GM12864 (cell line): ENCODE measurements at regions not wholly inside any gene's neighbourhood (a gene's known extent, or its start where the extent isn't known, plus 50 kb on each side); places are given as distances from the start of the nearest gene placed in this dataset.
"Not testable (repeated sequence)": the region's sequence is repeated elsewhere in the genome, so short reads cannot be mapped to it uniquely, and the experiment has no call there.

Experiments
- DNase-seq: peaks from one replicate; pipeline ENCODE4 v3.0.0-alpha.2; 2011; ENCODE audit warnings: low read depth
- H3K4me3 ChIP-seq: 2 replicates; pipeline ENCODE4 v1.5.1; 2011; ENCODE audit warnings: mild to moderate bottlenecking, low read depth, low read length, control low read depth
- CTCF ChIP-seq: IDR thresholded peaks from 2 replicates; pipeline ENCODE4 v1.5.1; 2011; ENCODE audit warnings: low read depth, mild to moderate bottlenecking, moderate library complexity, low read length, control low read depth, inconsistent platforms; ENCODE audit errors: missing control alignments

- DNase-seq, result no peak
- TF ChIP-seq CTCF, result no peak
- H3K4me3 ChIP-seq, result no peak overlapping the region
These were observed 344.6 kb upstream of the TMEFF2 start for GRCh38 chr2:192539306-192539705.

GRCh38 chr2:192536922-192537624 lies 342.3 kb upstream of the TMEFF2 start:
- TF ChIP-seq CTCF, result no peak
- no peak overlapping the region for H3K4me3 ChIP-seq
- DNase-seq, result no peak

GRCh38 chr2:192535956-192536921 lies 341.5 kb upstream of the TMEFF2 start:
- no peak for DNase-seq
- TF ChIP-seq CTCF, result no peak
- no peak overlapping the region for H3K4me3 ChIP-seq

- DNase-seq, result no peak
- TF ChIP-seq CTCF, result no peak
- no peak overlapping the region for H3K4me3 ChIP-seq
These were observed 339.3 kb upstream of the TMEFF2 start for GRCh38 chr2:192534072-192534471.

- H3K4me3 ChIP-seq, DNase-seq: not testable (repeated sequence)
These were observed 330.0 kb upstream of the TMEFF2 start for GRCh38 chr2:192524642-192525251.

- not testable (repeated sequence) for H3K4me3 ChIP-seq, DNase-seq
These were observed 329.5 kb upstream of the TMEFF2 start for GRCh38 chr2:192524214-192524613.

GRCh38 chr2:192515937-192516336 lies 321.2 kb upstream of the TMEFF2 start:
- no peak for DNase-seq
- no peak for TF ChIP-seq CTCF
- H3K4me3 ChIP-seq, result no peak overlapping the region
